ENCODE measurements at regions not wholly inside any gene's neighbourhood (a gene's known extent, or its start where the extent isn't known, plus 50 kb on each side); places are given as distances from the start of the nearest gene placed in this dataset.

DNA sequence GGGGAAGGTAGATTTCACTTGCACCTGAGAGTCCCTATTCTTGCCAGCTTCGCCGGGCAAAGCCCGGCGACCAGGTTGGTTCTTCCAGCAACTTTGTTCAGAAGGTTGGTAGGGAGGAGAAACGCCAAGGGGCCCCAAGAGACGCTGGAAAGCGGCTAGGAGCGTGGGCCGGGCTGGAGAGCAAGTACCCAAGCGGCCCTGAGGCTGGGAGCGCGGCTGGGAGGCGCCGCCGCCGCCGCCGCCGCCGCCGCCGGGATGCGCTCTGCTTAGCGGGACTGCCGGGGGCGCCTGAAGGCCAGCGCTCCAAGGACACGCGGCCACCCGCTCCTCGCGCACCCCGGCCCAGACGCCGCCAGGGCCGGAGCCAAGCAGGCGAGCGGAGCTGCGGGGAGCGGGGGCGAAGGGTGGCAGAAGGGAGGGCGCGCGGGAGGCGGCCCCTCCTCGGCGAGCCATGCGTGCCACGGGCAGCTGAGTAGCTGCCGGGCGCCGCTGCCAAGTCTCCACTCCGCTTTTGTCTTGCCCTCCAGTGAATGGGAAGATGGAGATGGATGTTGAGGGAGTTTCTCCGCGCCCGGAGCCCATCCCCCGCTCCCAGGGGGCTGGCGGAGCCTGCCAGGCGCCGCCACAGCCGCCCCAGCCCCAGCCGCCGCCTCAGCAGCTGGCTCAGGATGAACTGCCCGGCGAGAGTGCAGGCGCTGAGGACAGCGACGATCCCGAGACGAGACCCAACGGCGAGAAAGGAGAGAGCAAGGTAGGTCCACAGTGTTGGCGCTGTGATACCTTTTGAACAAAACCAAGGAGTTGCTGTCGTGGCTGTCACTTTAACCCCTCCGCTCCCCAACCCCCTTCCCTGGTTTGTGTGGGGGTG is 227.4 kb upstream of the AZI2 start:
- TF ChIP-seq, protein P1, sequence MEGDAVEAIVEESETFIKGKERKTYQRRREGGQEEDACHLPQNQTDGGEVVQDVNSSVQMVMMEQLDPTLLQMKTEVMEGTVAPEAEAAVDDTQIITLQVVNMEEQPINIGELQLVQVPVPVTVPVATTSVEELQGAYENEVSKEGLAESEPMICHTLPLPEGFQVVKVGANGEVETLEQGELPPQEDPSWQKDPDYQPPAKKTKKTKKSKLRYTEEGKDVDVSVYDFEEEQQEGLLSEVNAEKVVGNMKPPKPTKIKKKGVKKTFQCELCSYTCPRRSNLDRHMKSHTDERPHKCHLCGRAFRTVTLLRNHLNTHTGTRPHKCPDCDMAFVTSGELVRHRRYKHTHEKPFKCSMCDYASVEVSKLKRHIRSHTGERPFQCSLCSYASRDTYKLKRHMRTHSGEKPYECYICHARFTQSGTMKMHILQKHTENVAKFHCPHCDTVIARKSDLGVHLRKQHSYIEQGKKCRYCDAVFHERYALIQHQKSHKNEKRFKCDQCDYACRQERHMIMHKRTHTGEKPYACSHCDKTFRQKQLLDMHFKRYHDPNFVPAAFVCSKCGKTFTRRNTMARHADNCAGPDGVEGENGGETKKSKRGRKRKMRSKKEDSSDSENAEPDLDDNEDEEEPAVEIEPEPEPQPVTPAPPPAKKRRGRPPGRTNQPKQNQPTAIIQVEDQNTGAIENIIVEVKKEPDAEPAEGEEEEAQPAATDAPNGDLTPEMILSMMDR (IDR thresholded peaks at IDR 0.05; ENCODE audit: low read depth, low read length) = no peak
- H3K4me3 ChIP-seq (ENCODE audit: low read depth, low read length) = peak overlapping the region; percentile 31
- DNase-seq (ENCODE audit: low read depth, low spot score) = no peak
- no peak overlapping the region for H3K27ac ChIP-seq (ENCODE audit: low read depth, low read length)
- H3K9me3 ChIP-seq (ENCODE audit: control insufficient read depth, insufficient read depth, low read length) = no peaks in the 10 kb centered on the region
- POLR2A ChIA-PET = no interaction called here
- H3K27me3 ChIP-seq (ENCODE audit: control insufficient read depth, insufficient read depth, low read length) = peaks cover 36% of the 10 kb centered on the region
- CTCF ChIA-PET = no interaction called here

- H3K4me3 ChIP-seq (ENCODE audit: low read depth, low read length) = no peak overlapping the region
- no peak for DNase-seq (ENCODE audit: low read depth, low spot score)
- peaks cover 36% of the 10 kb centered on the region for H3K27me3 ChIP-seq (ENCODE audit: control insufficient read depth, insufficient read depth, low read length)
- POLR2A ChIA-PET = no interaction called here
- TF ChIP-seq, protein P1 (IDR thresholded peaks at IDR 0.05; ENCODE audit: low read depth, low read length) = no peak
- CTCF ChIA-PET = no interaction called here
- H3K27ac ChIP-seq (ENCODE audit: low read depth, low read length) = no peak overlapping the region
- H3K9me3 ChIP-seq (ENCODE audit: control insufficient read depth, insufficient read depth, low read length) = no peaks in the 10 kb centered on the region
Observed at GRCh38 chr3:28576614-28577200, 228.1 kb upstream of the AZI2 start.

- ChIA-PET CTCF (no interaction called here), POLR2A (no interaction called here)
- H3K27me3 ChIP-seq (ENCODE audit: control insufficient read depth, insufficient read depth, low read length) = peaks cover 36% of the 10 kb centered on the region
- no peak overlapping the region for H3K4me3 ChIP-seq (ENCODE audit: low read depth, low read length)
- H3K27ac ChIP-seq (ENCODE audit: low read depth, low read length) = no peak overlapping the region
- no peak for DNase-seq (ENCODE audit: low read depth, low spot score)
- TF ChIP-seq, protein P1 (IDR thresholded peaks at IDR 0.05; ENCODE audit: low read depth, low read length) = no peak
- no peaks in the 10 kb centered on the region for H3K9me3 ChIP-seq (ENCODE audit: control insufficient read depth, insufficient read depth, low read length)
Observed at GRCh38 chr3:28577941-28578500, 229.4 kb upstream of the AZI2 start.

DNA sequence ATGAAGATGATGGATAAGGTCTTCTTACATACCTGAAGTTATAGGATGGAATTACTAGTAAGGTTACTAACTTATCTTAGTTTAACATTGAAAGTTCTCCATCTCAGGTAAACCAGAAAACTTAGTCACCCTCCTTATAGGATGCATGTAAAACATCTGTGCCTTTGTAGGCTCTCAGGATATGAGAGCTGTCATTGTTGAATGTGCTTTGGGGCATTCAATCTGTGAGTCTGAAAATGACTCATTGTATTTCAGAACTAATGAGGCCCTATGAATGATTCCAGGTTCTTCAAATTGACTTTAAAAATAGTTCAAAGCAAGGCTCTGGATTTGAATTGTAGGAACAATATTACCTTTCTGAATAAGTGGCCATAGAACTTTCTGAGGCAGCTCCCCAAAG is 237.7 kb upstream of the AZI2 start:
- CTCF ChIA-PET = no interaction called here

More for the DNA sequence above, 237.7 kb upstream of the AZI2 start:
- POLR2A ChIA-PET = no interaction called here
- Histone ChIP-seq H3K4me3 (ENCODE audit: low read depth, low read length) (no peak overlapping the region), H3K27me3 (ENCODE audit: control insufficient read depth, insufficient read depth, low read length) (no peaks in the 10 kb centered on the region), H3K27ac (ENCODE audit: low read depth, low read length) (no peak overlapping the region), H3K9me3 (ENCODE audit: control insufficient read depth, insufficient read depth, low read length) (no peaks in the 10 kb centered on the region)
- TF ChIP-seq, protein P1 (IDR thresholded peaks at IDR 0.05; ENCODE audit: low read depth, low read length) = no peak
- DNase-seq (ENCODE audit: low read depth, low spot score) = no peak
